HK-2 (cell line): ENCODE measurements at regions not wholly inside any gene's neighbourhood (a gene's known extent, or its start where the extent isn't known, plus 50 kb on each side); places are given as distances from the start of the nearest gene placed in this dataset.

ENCODE experiments used
- DNase-seq: peaks from one replicate; pipeline ENCODE4 v3.0.0-alpha.2; 2018; ENCODE audit not compliant: unreplicated experiment

DNA sequence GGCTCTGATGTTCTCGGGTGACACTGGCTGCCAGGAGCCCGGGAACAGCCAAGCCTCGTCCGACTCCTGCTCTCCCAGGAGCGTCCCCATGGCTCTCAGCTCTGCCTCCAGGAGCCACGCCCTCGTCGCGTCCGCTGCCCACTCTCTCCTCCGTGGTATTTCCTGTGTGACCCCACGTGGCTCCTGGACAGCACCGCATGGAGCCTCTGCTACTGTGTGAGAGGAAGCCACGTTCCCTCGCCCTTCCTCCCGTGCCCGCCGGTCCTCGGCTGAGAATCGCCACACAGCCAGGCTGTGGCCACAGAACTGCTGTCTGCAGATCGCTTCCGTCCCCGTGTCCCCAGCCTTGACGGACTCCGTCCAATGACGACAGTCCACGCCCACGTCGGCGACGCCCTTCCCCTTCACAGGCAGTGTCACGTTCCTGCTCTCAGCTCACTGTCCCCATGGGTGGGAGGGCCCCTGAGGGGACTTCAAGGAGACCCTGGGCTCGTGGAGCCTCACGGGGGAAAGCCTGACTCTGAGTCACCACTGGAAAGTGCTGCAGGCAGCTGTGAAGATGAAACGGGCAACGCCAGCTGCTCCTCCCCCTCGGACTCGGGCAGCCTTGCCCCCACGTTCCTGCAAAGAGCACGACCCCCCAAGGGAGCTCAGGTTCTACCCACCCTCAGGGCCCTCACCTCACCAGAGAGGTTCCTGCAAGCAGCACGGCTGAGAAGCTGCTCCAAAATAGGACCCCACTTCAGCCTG, 458.5 kb downstream of the BRD1 start:
- DNase-seq, result no peak

DNA sequence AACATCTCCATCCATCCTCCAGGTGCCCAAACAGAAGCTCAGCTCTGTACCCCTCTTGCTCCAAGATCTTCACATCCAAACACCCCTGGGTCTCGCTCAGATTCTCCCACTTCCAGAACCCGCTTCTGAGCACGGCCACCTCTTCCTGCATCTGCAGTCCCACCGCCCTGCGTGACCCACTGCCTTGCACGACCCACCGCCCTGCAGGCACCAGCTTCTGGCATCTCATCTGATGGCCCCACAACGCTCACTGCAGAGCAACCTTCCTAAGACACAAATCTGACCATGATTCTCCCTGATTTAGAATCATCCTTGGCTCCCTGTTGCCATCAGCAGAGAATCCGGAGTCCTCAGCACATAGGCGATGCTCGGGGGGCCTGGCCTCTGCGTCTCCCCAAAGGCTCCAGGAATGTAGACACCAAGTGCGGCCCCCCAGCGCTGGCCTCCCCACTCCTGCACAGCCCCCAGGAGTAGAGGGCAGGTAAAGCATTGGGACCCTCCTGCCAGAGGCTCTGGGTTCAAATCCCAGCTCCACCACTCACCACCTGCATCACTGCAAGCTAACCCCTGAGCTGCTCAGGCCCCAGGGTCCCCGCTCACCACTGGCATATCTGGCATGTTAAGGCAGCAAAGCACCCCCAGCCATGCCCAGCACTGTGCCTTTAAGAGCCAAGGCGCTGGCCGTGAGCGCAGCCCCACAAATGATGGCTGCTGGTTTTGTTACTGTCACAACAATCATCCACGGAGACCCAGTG, 459.3 kb downstream of the BRD1 start:
- no peak for DNase-seq

DNA sequence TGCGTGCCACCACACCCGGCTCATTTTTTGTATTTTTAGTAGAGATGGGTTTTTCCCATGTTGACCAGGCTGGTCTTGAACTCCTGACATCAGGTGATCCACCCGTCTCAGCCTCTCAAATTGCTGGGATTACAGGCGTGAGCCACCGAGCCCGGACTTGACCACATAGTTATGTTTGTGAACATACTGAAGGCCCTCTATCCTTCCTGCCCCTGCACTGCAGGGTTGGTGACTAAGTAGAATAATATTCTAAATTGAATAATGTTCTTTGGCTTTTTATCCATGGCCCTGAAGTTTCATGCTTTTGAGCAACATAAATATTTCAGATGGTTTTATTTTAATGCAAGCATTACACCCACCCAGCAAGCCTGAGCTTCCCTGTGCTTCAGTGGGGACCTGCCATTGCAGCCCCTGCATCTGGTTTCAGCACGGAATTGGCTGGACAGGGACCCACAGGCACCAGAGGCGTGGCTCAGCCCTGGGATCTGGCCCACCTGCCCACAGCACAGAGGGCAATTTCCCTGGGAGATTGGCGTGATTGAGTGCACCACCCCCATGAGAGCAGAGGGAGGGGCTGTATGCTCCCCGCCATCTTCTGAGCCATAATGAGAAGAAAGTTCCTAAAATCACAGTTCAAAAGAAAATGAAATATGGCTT, 460.5 kb downstream of the BRD1 start:
- DNase-seq, result no peak

DNA sequence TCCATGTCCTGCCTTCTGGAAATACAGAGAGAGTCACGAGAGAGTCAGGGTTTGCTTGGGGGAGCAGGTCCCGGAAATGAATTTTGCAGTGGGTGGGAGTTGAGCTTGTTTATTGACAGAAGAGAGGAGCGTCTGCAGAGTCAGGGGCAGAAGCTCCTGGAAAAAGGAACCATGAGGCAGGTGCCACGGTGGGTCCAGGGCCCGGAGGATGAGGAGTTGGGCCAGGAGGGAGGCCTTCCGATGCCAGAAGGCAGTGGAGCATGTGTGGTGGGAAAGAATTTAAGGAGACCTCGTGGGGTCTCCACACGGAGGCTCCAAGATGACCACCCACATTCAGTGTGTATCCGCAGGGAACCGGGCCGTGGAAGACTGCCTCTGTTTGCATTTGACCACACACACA, 461.2 kb downstream of the BRD1 start:
- no peak for DNase-seq

DNA sequence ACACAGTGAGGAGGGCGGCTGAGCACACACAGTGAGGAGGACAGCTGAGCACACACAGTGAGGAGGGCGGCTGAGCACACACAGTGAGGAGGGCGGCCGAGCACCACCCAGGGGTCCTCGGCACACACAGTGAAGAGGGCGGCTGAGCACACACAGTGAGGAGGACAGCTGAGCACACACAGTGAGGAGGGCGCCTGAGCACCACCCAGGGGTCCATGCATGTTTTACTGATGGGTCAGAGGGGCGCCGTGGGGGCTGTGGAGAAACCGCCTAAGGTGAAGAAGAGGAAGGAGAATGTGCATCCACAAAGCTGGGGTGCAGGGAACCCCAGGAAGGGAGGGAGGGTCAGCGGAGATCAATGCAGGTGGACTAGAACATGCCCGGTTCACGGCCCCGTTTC, 461.8 kb downstream of the BRD1 start:
- DNase-seq, result no peak

DNA sequence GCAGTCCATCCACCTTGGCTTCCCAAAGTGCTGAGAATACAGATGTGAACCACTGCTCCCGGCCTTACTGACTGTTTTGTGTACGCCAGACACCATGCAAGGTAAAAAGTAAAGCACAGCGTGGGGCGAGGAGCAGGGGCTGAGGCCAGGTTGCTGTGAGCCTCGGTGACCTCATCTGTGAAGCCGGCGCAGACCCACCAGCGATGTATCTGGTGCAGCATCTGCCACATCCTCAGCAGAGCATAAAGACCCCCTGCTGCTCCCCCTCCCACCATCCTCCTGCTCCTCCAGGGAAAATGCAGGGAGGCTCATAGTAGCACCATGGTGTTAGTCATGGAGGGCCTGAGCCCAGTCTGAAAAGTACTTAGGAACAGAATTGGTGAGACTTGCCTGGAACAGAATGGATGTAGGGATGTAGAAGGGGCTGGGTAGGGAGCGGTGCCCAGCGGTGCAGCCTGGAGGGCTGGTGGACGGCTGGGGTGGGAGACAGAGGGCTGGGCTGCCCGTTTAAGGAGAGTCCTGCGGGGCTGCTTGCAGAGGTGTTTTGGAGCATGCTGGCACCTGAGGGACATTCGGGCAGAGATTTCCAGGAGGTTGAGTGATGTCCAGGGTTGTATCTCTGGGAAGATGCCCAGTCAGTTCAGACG, 462.4 kb downstream of the BRD1 start:
- DNase-seq, result no peak

DNA sequence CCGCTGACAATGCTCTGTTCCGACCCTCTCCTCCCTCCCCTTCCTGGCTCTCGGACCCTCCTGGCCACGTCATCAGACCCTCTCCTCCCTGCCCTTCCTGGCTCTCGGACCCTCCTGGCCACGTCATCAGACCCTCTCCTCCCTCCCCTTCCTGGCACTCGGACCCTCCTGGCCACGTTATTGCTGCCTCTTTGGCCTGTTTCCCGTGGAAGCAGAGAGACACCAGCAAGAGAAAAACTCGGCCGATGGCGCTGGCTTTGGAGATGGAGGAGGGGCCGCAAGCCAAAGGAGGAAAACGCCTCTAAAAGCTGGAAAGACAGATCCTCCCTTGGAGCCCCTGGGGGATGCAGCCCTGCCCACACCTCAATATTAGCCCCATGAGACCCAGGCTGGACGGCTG, 463.3 kb downstream of the BRD1 start:
- no peak for DNase-seq

DNA sequence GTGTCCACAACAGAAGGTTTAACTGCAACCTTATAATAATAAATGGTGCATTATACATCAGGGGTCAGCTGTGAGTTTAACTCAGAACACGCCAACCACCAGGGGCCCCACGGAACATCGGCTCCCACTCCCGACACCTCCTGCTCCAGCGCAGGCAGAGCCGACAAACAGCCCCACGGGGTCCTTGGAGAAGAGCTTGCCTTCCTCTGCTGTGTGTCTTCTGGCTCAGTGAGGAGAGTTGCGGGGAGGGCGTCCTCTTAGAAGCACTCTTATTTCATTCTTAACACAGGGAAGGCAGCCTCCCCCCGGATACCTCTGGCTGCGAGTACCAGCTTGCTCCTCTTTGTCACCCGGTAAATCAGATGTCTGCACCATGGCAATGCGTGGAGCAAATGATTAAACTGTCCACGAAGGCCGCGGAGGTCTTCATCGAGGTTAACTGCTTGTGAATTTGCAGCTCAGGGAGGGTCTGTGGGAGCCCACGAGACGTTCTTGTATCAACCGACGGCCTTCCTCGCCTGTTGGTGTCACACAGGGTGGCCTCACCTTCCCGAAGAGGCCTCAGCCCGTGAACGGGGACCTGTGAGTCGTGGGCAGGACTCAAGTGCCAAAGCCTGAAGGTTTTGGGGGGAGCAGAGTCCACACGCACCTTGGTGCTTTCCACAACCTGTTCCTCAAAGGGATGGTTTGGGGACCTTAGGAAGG, 464.0 kb downstream of the BRD1 start:
- no peak for DNase-seq

DNA sequence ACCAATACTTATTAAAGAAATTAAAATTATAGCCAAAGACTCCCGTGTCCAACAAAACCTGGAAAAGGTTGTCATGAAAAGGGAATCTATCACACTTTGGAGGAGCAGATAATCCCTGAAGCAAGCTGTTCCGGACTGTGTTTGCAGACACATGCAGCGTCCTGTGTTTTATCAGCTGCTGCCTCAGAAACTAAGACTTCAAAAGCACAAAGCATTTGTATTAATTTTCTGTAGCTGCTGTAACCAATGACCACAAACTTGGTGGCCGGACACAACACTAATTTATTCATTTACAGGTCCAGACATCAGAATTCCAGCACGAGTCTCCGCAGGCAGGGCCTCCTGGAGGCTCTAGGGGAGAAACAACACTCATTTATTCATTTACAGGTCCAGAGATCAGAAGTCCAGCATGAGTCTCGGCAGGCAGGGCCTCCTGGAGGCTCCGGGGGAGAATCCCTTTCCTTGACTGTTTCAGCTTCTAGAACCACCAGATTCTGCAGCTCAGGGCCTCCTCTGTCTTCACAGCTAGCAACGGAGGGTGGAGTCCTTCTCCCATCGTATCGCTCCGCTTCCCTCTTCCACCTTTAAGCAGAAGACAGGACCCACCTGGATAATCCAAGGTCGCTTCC, 465.3 kb downstream of the BRD1 start:
- DNase-seq, result no peak

DNA sequence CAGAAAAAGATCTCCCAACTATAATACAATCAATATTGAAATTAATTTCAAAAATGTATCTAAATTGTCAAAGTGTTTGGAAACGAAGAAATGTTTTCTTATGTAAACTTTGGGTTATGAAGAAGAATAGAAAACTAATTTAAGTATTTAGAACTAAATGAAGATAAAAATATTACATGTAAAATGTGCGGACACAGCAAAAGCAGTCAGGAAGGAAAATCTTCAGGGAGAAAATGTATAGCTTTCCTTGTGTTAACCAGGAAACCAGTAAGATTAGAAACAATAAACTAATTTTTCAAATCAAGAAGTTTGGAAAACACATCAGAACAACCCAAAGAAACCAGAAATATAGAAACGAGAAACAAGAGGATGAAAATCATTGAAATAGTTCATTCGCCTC, 466.5 kb downstream of the BRD1 start:
- no peak for DNase-seq

DNA sequence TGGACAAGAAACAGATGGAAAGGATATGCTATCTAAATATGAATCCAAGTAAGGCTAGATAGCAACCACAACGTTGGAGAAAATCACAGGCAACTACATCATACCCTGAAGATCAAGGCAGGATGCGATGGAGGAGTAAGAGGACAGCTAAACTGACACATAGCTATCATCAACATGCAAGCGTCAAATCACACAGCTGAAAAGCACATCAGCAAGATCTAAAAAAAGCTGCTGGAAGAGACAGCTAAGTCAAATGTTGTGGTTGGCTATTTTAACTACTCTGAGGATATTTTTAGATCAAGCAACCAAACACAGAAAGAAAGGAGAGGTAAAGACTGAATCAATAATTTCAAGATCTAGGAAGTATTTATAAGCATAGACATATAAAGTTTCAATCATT, 466.9 kb downstream of the BRD1 start:
- DNase-seq, result no peak

DNA sequence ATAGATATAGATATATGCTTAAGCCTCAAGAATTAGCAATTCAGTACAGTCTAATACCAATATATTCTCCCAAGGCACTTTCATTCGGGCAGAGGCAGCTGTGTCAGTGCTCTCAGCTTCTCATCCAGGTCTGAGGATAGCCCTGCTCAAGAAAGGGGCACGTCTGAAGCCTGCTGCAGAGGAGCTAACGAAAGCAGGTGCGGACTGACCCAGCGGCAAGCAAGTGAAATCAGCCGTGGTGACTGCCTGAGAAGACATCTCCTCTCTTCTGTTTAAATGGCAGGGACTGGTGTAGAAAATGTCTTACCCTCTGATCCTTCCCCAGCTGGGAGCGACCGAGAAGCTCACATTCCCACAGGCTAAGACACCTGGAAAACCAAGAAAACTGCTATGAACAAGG, 468.6 kb downstream of the BRD1 start:
- DNase-seq, result no peak

DNA sequence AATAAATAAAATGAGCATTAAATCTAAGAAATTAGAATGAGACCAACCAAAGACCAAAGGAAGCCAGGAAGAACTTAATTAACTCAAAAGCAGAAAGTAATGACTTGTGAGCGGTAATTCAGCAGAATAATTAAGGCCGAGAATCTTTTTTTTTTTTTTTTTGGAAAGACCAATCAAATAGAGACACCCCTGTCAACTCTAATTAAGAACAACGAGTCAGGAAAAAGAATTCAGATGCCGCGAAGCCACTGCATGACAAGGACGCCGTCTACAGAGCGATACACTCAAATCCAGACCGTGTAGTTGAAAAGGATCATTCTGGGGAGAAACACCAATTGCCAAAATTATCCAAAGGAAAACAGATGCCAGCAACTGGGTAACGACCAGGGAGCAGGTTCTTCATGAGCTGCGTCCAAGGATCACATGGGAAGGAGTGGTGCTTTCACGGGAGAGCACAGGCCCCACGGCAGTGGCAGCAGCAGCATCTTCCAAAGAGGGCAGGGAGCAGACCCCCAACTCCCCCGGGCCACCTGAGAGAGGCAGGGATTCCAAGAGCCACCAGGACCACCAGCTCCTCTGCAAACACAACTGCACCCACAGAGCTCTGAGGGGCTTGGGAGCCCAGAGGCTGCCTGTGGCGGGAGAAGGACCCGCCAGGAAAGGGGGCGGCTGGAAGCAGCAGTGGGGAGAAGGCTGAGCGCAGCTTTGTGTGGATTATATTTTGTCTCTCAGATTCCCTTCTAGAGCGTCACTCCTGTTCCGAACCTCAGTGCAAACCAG, 469.8 kb downstream of the BRD1 start:
- DNase-seq, result no peak

DNA sequence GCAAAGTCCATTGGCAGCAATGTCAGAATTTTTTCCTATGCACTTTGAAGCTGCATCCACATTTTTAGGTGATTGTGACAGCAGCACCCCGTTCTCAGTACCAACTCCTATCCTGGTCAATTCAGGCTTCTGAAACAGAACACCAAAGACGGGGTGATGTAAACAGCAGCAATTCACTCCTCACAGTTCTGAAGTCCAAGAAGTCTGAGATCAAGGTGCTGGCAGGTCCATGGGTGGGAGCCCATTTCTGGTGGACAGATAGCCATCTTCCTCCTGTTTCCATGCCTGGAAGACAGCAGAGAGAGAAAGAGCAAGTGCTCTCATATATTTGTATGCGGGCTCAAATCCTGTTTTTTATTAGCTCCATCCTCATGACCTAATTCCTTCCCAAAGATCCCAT, 471.2 kb downstream of the BRD1 start:
- DNase-seq, result no peak

DNA sequence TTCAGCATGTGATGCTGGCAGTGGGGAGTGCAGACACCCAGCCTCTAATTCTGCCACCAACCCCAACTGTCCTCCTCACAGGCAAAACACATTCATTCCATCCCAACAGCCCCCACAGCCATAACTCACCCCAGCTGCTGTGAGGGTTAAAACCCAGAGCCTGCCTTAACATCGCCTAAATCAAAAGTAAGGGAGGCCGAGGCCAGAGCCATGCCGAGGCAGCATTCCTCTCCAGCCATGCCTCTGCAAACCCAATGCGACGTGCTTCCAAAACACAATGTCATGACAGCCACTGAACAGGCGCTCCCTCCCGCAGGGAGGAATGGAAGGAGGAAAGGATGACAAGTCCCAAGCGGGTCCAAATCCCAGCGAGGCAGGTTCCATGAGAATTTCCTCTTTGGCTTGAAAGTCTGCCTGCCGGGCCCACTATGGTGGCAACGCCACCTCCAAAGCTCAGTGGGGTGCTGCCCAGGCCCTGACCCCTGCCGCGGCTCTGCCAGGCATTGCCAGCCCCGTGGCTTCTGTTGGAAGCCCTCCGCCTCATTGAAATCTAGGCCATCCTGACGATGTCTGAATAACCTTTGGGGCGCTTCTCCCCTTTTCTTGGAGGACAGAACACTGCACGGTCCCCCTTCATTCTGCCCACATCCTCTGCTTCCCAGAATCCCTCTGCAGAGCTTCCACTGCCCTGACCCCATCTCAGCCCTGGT, 472.3 kb downstream of the BRD1 start:
- no peak for DNase-seq

DNA sequence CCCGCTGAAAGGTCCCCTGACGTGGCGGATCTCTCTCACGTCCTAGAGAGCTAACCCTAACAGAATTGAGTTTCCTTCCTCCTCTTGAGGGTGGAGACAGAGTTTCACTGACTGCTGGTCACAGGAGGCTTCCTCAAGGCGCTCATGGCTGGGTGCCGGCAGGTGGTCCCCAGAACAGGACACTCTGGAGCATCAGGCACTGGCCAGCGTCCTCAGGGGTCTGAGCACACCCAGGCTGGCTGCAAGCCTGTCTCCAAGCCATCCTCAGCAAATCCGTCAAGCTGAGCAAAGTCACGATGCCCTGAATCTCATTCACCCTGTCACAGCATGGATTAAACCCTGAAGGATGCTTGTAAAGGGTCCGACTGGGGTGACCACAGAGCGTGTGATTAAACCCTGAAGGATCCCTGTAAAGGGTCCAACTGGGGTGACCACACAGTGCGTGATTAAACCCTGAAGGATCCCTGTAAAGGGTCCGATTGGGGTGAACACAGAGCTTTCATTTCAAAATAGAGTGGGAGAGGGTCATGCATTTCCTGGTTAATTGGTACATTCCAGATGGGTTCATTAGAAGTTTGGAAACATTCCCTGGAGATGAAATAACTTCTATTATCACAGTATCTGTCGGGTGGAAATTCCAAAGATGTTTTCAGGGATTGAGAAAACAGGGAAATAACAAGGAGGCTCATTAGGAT, 473.0 kb downstream of the BRD1 start:
- DNase-seq, result no peak

DNA sequence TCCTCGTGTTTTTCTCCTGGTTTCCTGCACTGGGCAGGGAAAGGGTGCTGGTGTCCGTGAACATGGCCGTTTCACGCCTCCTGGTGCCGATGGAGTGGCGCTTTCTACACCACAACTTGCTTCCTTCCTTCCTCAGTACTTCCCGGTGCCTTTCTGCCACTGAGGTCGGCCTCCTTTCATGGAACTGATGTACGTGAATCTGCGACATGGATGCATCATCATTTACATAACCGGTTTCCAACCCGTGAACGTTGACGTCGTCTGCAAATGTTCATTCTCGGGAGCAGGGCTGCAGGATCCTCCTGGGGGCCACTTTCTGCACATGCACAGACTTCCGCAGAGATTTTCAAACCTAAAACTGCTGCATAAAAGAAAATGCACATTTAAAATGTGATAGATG, 474.4 kb downstream of the BRD1 start:
- no peak for DNase-seq

DNA sequence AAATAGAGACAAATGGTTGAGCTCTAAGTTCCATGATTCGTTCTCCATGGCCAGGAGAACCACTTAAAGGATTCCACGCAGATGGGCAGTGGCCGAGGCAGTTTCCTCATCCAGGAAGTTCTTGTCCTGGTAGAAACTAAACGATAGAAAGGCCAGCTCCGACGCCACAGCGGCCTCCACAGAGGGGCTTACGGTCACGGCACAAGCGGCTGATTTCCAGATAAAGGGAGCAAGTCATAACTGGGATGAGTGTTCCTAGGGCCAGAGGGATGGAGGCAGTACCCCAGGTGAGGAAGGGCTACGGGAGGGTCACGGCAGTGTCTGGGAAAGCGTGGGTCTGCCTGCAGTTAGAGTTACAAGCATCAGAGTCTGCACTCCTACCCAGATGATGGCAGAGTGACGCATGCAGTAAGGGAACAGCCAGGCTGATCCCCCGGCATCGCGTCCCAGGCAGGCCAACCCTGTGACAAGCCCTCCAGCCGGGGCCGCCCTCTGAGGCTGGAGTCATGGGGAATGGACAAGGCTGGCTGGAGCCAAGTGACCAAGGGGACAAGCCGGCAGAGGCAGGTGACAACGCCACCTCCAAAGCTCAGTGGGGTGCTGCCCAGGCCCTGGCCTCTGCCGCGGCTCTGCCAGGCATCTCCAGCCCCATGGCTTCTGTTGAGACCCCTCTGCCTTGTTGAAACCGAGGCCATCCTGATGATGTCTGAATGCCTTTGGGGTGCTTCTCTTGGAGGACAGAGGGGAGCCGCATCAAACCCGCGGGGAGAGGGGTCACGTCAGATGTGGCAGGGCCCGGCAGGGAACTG, 475.1 kb downstream of the BRD1 start:
- DNase-seq, result no peak
